NCI-H1694 treated with DMSO at 0.1 percent for 48 hours (cell line): ENCODE measurements at regions not wholly inside any gene's neighbourhood (a gene's known extent, or its start where the extent isn't known, plus 50 kb on each side); places are given as distances from the start of the nearest gene placed in this dataset.
"Not testable (repeated sequence)": the region's sequence is repeated elsewhere in the genome, so short reads cannot be mapped to it uniquely, and the experiment has no call there.

ENCODE experiments used
- DNase-seq: peaks from one replicate; lab custom pipeline; 2025; lab: John Stamatoyannopoulos, UW

- DNase-seq, result not testable (repeated sequence)
Measured at GRCh38 chr1:120614931-120615639, 108.7 kb upstream of the NBPF26 start.

GRCh38 chr1:120617493-120617892 lies 106.3 kb upstream of the NBPF26 start:
- not testable (repeated sequence) for DNase-seq

- not testable (repeated sequence) for DNase-seq
Measured at GRCh38 chr1:120619867-120620692, 103.7 kb upstream of the NBPF26 start.

GRCh38 chr1:120620693-120620969 lies 103.1 kb upstream of the NBPF26 start:
- not testable (repeated sequence) for DNase-seq

GRCh38 chr1:120621278-120621677 lies 102.5 kb upstream of the NBPF26 start:
- DNase-seq, result not testable (repeated sequence)

GRCh38 chr1:120623539-120623938 lies 100.2 kb upstream of the NBPF26 start:
- not testable (repeated sequence) for DNase-seq

GRCh38 chr1:120624565-120625064 lies 99.1 kb upstream of the NBPF26 start:
- DNase-seq, result not testable (repeated sequence)

- DNase-seq, result not testable (repeated sequence)
Measured at GRCh38 chr1:120629832-120630455, 93.8 kb upstream of the NBPF26 start.

GRCh38 chr1:120634816-120635806 lies 88.6 kb upstream of the NBPF26 start:
- not testable (repeated sequence) for DNase-seq

GRCh38 chr1:120640261-120641013 lies 83.3 kb upstream of the NBPF26 start:
- not testable (repeated sequence) for DNase-seq

GRCh38 chr1:120641014-120641302 lies 82.8 kb upstream of the NBPF26 start:
- not testable (repeated sequence) for DNase-seq

GRCh38 chr1:120647182-120647581 lies 76.6 kb upstream of the NBPF26 start:
- DNase-seq, result not testable (repeated sequence)

GRCh38 chr1:120648915-120649623 lies 74.7 kb upstream of the NBPF26 start:
- DNase-seq, result not testable (repeated sequence)

- not testable (repeated sequence) for DNase-seq
Measured at GRCh38 chr1:120649730-120650129, 74.0 kb upstream of the NBPF26 start.

- not testable (repeated sequence) for DNase-seq
Measured at GRCh38 chr1:120654114-120654513, 69.6 kb upstream of the NBPF26 start.

- not testable (repeated sequence) for DNase-seq
Measured at GRCh38 chr1:120655394-120655793, 68.4 kb upstream of the NBPF26 start.

- DNase-seq, result not testable (repeated sequence)
Measured at GRCh38 chr1:120656116-120656515, 67.6 kb upstream of the NBPF26 start.

GRCh38 chr1:120657804-120658203 lies 65.9 kb upstream of the NBPF26 start:
- DNase-seq, result not testable (repeated sequence)

GRCh38 chr1:120658622-120659021 lies 65.1 kb upstream of the NBPF26 start:
- DNase-seq, result not testable (repeated sequence)

- DNase-seq, result not testable (repeated sequence)
Measured at GRCh38 chr1:120659133-120659532, 64.6 kb upstream of the NBPF26 start.
